Right lung (tissue), 2 donors: ENCODE measurements at regions not wholly inside any gene's neighbourhood (a gene's known extent, or its start where the extent isn't known, plus 50 kb on each side); places are given as distances from the start of the nearest gene placed in this dataset.
"Not testable (repeated sequence)": the region's sequence is repeated elsewhere in the genome, so short reads cannot be mapped to it uniquely, and the experiment has no call there.

Experiments used
- DNase-seq, 2 donors: peaks; one replicate each; pipeline ENCODE4 v3.0.0-alpha.2; 2013

- DNase-seq: no peak
Observed at GRCh38 chr5:87105577-87105976, 162.1 kb upstream of the RASA1 start.

- DNase-seq: no peak
Observed at GRCh38 chr5:87109746-87110145, 157.9 kb upstream of the RASA1 start.

- no peak for DNase-seq
Observed at GRCh38 chr5:87110721-87111120, 157.0 kb upstream of the RASA1 start.

- DNase-seq: no peak
Observed at GRCh38 chr5:87113861-87114260, 153.8 kb upstream of the RASA1 start.

- DNase-seq: no peak
Observed at GRCh38 chr5:87114631-87115030, 153.1 kb upstream of the RASA1 start.

GRCh38 chr5:87115839-87116364, 151.8 kb upstream of the RASA1 start:
- DNase-seq: no peak

- no peak for DNase-seq
Observed at GRCh38 chr5:87116825-87117512, 150.7 kb upstream of the RASA1 start.

GRCh38 chr5:87119588-87119987, 148.1 kb upstream of the RASA1 start:
- DNase-seq: no peak

- DNase-seq: no peak
Observed at GRCh38 chr5:87120518-87121303, 147.0 kb upstream of the RASA1 start.

GRCh38 chr5:87121304-87122150, 146.2 kb upstream of the RASA1 start:
- DNase-seq: no peak

GRCh38 chr5:87122151-87122977, 145.3 kb upstream of the RASA1 start:
- no peak for DNase-seq

- no peak for DNase-seq
Observed at GRCh38 chr5:87125766-87126165, 141.9 kb upstream of the RASA1 start.

GRCh38 chr5:87126869-87127268, 140.8 kb upstream of the RASA1 start:
- no peak for DNase-seq

GRCh38 chr5:87127426-87127825, 140.3 kb upstream of the RASA1 start:
- DNase-seq: no peak

GRCh38 chr5:87127956-87128687, 139.6 kb upstream of the RASA1 start:
- no peak for DNase-seq

GRCh38 chr5:87129046-87129445, 138.6 kb upstream of the RASA1 start:
- DNase-seq: no peak

- DNase-seq: no peak
Observed at GRCh38 chr5:87132696-87133095, 135.0 kb upstream of the RASA1 start.

- DNase-seq: not testable (repeated sequence)
Observed at GRCh38 chr5:87134513-87134912, 133.2 kb upstream of the RASA1 start.

GRCh38 chr5:87136096-87136495, 131.6 kb upstream of the RASA1 start:
- DNase-seq: no peak

GRCh38 chr5:87136733-87137132, 130.9 kb upstream of the RASA1 start:
- DNase-seq: no peak

GRCh38 chr5:87137283-87137682, 130.4 kb upstream of the RASA1 start:
- DNase-seq: no peak
